ENCODE measurements at regions not wholly inside any gene's neighbourhood (a gene's known extent, or its start where the extent isn't known, plus 50 kb on each side); places are given as distances from the start of the nearest gene placed in this dataset.
"Not testable (repeated sequence)": the region's sequence is repeated elsewhere in the genome, so short reads cannot be mapped to it uniquely, and the experiment has no call there.

DNA sequence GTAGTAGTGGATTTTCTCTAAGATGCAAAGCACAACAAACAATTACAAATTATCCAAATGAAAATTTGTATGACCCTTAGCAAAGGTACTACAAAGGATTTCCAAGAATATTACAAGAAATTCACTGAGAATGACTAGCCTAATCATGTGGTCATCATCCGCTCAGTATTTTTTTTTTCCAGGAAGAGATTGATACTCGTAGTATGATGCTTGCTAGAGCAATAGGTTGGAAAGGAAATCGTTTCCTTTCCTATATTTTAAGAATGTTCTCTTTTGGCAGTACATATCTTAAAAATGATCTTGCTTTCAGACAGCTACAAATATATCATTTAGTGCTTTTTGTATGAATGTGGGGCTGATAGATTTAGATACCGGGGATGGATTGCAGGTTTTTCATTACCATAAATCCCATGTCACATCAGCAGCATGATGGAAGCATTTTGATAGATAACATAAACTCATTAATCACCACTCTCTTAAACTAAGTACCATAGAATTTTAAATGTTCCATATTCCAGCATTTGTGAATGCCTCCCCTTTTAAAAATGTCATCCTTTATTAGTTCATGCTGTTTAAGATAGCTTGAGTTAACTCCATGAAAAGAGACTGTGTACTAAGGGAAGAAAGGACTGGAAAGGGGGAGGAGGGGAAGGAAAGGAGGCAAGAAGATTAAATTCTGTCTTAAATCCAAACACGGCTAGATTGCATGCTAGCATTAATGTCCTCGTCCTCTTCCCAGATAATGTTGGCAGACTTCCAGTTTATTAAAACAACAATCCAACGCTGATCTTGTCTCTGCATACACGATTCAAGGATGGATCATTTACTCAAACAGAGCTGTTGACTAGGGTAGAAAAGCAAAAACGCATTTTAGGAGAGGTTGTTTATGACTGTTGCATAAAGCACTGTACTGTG lies 311.7 kb upstream of the ZNF608 start:
- Histone ChIP-seq H3K4me3 (ENCODE audit: extremely low read depth, insufficient read depth, low read length, poor library complexity, severe bottlenecking) (no peak overlapping the region), H3K27ac (ENCODE audit: low read depth, low read length, severe bottlenecking) (no peak overlapping the region), H3K4me1 (ENCODE audit: control insufficient read depth, insufficient read depth, low read length, poor library complexity, severe bottlenecking) (peaks cover 9% of the 10 kb centered on the region), H3K36me3 (ENCODE audit: control insufficient read depth, insufficient read depth, low read length) (no peaks in the 10 kb centered on the region), H3K9me3 (ENCODE audit: control insufficient read depth, low read length) (no peaks in the 10 kb centered on the region)
- 78 to 81% methylated on average over 3 to 5 of the region's 9 CpGs for WGBS, 2 experiments (ENCODE audit: insufficient coverage in 2 of 2)

DNA sequence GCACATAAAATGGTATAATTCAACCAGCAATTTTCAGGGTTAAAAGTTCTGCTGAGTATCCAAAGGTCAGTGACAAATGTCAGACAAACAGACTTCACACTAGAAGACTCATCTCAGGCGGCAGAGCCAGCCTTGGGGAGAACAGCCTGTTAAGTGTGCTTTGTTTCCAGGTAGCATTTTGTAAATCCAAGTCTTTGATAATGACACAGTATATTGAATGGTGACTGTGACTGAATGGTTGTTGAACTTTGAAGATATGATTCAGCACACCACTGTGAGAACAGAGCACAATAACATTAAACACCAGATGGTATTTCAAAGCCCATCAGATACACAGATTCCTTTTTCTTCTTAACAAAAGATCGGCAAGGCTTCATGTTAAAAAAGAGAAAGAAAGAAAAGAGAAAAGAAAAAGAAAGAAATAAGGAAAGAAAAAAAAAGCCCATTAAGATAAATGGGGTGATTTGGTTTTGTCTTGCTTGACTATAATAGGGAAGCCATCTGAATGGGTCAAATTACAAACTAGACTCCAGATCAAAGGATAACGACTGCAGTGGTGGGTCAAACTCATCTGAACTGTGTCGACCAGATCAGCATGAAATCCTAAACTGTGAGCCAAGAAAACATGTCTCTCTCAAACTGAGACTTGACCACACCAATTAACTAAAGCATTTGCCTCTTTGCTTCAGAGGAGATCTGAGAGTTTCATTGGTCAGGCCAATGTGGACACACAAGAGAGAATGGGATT lies 313.0 kb upstream of the ZNF608 start:
- Histone ChIP-seq H3K9me3 (ENCODE audit: control insufficient read depth, low read length) (no peaks in the 10 kb centered on the region), H3K4me3 (ENCODE audit: extremely low read depth, insufficient read depth, low read length, poor library complexity, severe bottlenecking) (no peak overlapping the region), H3K27ac (ENCODE audit: low read depth, low read length, severe bottlenecking) (peak overlapping the region; percentile 61), H3K36me3 (ENCODE audit: control insufficient read depth, insufficient read depth, low read length) (no peaks in the 10 kb centered on the region), H3K4me1 (ENCODE audit: control insufficient read depth, insufficient read depth, low read length, poor library complexity, severe bottlenecking) (peaks cover 9% of the 10 kb centered on the region)
- WGBS, 2 experiments (ENCODE audit: insufficient coverage in 2 of 2): no CpG with 5 or more reads among the region's 4 CpGs

DNA sequence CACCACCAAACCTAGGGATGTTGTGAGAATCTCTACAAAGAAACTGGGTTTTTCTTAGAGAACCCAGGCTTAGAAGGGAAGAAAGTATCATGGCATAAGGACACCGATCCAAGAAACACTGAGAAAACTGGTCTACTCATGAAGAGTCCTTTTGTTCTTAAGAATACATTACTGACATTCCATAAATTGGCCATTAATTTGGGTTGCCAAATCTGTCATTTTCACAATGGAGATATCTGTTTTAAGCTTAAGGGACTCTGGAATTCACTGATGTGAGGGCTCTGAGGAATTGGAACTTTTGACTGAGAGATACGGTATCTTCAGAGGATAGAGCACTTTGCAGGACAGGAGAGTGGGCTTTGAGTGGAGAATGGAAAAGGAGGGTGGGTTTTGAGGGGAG lies 315.3 kb upstream of the ZNF608 start:
- no peaks in the 10 kb centered on the region for H3K9me3 ChIP-seq (ENCODE audit: control insufficient read depth, low read length)
- 93 to 100% methylated on average over 1 of the region's 2 CpGs for WGBS, 2 experiments (ENCODE audit: insufficient coverage in 2 of 2)
- H3K36me3 ChIP-seq (ENCODE audit: control insufficient read depth, insufficient read depth, low read length): no peaks in the 10 kb centered on the region
- peaks cover 15% of the 10 kb centered on the region for H3K4me1 ChIP-seq (ENCODE audit: control insufficient read depth, insufficient read depth, low read length, poor library complexity, severe bottlenecking)
- no peak overlapping the region for H3K27ac ChIP-seq (ENCODE audit: low read depth, low read length, severe bottlenecking)
- H3K4me3 ChIP-seq (ENCODE audit: extremely low read depth, insufficient read depth, low read length, poor library complexity, severe bottlenecking): no peak overlapping the region

DNA sequence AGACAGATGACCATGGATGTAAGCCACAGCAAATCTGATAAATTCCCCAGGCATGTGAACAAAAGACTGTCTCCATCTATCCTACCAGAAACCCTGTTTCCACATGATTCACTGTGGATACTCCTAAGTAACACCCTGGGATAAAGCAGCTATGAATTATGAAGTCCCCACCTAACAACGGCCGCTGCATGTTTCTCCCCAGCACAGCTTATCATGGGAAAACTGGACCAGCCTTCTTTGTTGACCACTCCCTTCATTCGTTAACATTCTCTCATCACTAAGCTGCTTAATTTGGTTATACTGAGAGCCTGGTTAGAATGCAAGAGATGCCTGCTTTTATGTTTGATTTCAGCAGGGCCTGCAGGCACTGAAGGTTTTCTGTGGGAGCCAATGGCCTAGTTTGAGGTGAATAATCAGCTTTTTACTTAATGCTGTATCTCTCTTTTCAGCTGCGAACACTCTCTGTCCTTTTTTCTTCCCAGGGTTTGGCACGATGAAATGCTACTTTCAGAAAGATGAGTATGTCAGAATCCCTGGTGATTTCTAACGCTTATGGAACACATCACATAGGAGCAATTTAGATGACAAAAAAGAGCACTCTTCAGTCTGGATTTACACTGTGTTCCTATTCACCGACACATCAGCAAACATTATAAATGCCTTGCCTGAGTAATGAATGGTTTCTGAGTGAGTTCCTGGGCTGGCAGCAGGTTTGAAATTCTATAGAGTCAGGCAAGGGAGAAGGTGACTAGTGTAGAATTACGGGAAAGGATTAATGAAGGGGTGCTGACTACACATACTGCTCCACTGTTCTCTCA lies 318.4 kb upstream of the ZNF608 start:
- 82 to 94% methylated on average over 4 to 7 of the region's 8 CpGs for WGBS, 2 experiments (ENCODE audit: insufficient coverage in 2 of 2)

DNA sequence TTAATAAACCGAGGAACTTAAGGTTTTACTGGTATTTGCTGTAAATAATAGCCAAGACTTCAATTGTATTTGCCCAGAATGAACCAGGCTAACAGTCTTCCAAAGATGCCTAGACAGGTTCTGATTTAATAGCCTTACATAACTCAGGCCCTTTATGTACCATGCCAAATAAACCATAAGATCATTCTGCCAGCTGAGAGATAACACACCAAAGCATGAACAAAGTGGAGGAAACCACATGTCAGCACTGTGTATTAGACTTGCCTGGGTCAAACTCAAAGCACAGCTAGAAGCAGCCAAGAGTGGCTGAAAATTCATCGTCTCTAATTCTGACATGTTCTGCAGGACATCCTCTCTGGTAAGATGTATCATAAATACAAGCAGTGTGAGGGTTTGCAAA lies 319.3 kb upstream of the ZNF608 start:
- H3K36me3 ChIP-seq (ENCODE audit: control insufficient read depth, insufficient read depth, low read length): no peaks in the 10 kb centered on the region
- peaks cover 8% of the 10 kb centered on the region for H3K9me3 ChIP-seq (ENCODE audit: control insufficient read depth, low read length)
- no peak overlapping the region for H3K4me3 ChIP-seq (ENCODE audit: extremely low read depth, insufficient read depth, low read length, poor library complexity, severe bottlenecking)
- H3K27ac ChIP-seq (ENCODE audit: low read depth, low read length, severe bottlenecking): no peak overlapping the region
- peaks cover 7% of the 10 kb centered on the region for H3K4me1 ChIP-seq (ENCODE audit: control insufficient read depth, insufficient read depth, low read length, poor library complexity, severe bottlenecking)
- no CpG with 5 or more reads among the region's 2 CpGs for WGBS, 2 experiments (ENCODE audit: insufficient coverage in 2 of 2)

More for the DNA sequence above, 318.4 kb upstream of the ZNF608 start:
- Histone ChIP-seq H3K4me1 (ENCODE audit: control insufficient read depth, insufficient read depth, low read length, poor library complexity, severe bottlenecking) (peaks cover 10% of the 10 kb centered on the region), H3K36me3 (ENCODE audit: control insufficient read depth, insufficient read depth, low read length) (no peaks in the 10 kb centered on the region), H3K27ac (ENCODE audit: low read depth, low read length, severe bottlenecking) (no peak overlapping the region), H3K9me3 (ENCODE audit: control insufficient read depth, low read length) (peaks cover 5% of the 10 kb centered on the region), H3K4me3 (ENCODE audit: extremely low read depth, insufficient read depth, low read length, poor library complexity, severe bottlenecking) (no peak overlapping the region)

DNA sequence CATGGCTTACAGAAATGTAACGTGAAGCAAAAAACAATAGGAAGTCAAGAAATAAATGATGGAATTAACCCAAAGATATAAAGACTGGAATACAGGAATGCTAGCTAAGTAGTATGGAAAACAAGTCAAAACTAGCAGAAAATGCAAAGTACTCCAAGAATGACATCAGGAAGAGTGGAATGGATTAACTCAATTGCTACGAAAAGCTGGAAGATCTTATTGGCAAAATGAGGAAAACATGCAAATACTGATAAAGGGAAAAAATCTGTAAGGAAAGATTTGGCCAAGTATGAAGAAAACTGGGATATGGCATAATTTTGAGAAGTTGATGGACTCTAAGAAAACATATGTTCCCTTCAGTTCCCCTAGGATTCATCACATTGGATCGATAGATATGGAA lies 324.5 kb upstream of the ZNF608 start:
- WGBS, 2 experiments (ENCODE audit: insufficient coverage in 2 of 2): 90 to 91% methylated on average over 1 of the region's 3 CpGs
- no peaks in the 10 kb centered on the region for H3K4me1 ChIP-seq (ENCODE audit: control insufficient read depth, insufficient read depth, low read length, poor library complexity, severe bottlenecking)

DNA sequence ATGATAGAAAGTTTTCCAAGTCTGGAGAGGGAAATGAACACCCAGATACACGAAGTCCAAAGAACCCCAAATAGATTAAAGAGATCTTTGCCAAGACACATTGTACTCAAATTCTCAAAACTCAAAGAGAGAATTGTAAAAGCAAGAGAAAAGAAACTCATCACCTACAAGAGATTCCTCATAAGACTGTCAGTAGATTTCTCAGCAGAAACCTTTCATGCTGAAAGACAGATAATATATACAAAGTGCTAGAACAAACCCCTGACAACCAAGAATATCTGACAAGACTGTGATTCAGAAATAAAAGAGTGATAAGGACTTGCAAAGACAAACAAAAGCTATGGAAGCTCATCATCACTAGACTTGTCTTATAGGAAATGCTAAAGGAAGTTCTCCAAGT lies 326.7 kb upstream of the ZNF608 start:
- Histone ChIP-seq H3K4me3 (ENCODE audit: extremely low read depth, insufficient read depth, low read length, poor library complexity, severe bottlenecking) (no peak overlapping the region), H3K9me3 (ENCODE audit: control insufficient read depth, low read length) (peaks cover 23% of the 10 kb centered on the region), H3K4me1 (ENCODE audit: control insufficient read depth, insufficient read depth, low read length, poor library complexity, severe bottlenecking) (no peaks in the 10 kb centered on the region), H3K27ac (ENCODE audit: low read depth, low read length, severe bottlenecking) (no peak overlapping the region), H3K36me3 (ENCODE audit: control insufficient read depth, insufficient read depth, low read length) (no peaks in the 10 kb centered on the region)
- no CpG with 5 or more reads among the region's 1 CpG for WGBS, 2 experiments (ENCODE audit: insufficient coverage in 2 of 2)

More for the DNA sequence above, 324.5 kb upstream of the ZNF608 start:
- H3K27ac ChIP-seq (ENCODE audit: low read depth, low read length, severe bottlenecking): no peak overlapping the region
- H3K36me3 ChIP-seq (ENCODE audit: control insufficient read depth, insufficient read depth, low read length): no peaks in the 10 kb centered on the region
- H3K4me3 ChIP-seq (ENCODE audit: extremely low read depth, insufficient read depth, low read length, poor library complexity, severe bottlenecking): no peak overlapping the region
- H3K9me3 ChIP-seq (ENCODE audit: control insufficient read depth, low read length): peaks cover 23% of the 10 kb centered on the region

DNA sequence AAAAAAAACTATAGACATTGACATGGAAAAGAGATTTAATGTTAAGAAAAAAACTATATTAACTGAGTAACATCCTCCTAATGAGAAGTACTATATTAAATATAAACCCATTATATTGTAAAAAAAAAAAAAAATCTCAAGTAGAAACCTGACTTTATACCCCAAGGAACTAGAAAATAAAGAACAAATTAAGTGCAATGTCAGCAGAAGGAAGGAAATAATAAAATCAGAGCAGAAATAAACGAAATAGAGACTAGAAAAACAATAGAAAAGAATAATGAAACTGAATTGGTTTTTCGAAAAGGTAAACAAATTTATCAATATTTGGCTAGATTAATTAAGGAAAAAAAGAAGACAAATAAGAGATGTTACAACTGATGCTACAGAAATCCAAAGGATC lies 329.1 kb upstream of the ZNF608 start:
- Histone ChIP-seq H3K9me3 (ENCODE audit: control insufficient read depth, low read length) (peaks cover 14% of the 10 kb centered on the region), H3K4me3 (ENCODE audit: extremely low read depth, insufficient read depth, low read length, poor library complexity, severe bottlenecking) (no peak overlapping the region), H3K27ac (ENCODE audit: low read depth, low read length, severe bottlenecking) (no peak overlapping the region), H3K36me3 (ENCODE audit: control insufficient read depth, insufficient read depth, low read length) (no peaks in the 10 kb centered on the region), H3K4me1 (ENCODE audit: control insufficient read depth, insufficient read depth, low read length, poor library complexity, severe bottlenecking) (no peaks in the 10 kb centered on the region)
- no CpG with 5 or more reads among the region's 2 CpGs for WGBS, 2 experiments (ENCODE audit: insufficient coverage in 2 of 2)

DNA sequence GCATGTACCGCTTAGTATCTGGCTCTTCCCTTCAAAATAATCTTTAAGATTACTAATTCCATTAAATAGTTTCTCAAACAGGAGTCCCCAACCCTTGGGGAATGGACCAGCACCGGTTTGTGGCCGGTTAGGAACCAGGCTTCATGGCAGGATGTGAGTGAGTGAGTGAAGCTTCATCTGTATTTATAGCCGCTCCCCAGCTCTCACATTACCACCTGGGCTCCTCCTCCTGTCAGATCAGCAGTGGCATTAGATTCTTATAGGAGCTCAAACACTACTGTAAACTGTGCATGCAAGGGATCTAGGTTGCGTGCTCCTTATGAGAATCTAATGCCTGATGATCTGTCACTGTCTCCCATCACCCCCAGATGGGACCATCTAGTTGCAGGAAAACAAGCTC lies 332.6 kb upstream of the ZNF608 start:
- WGBS, 2 experiments (ENCODE audit: insufficient coverage in 2 of 2): 89% methylated on average over 1 of the region's 5 CpGs; no CpG with 5 or more reads in 1 of the 2 experiments

DNA sequence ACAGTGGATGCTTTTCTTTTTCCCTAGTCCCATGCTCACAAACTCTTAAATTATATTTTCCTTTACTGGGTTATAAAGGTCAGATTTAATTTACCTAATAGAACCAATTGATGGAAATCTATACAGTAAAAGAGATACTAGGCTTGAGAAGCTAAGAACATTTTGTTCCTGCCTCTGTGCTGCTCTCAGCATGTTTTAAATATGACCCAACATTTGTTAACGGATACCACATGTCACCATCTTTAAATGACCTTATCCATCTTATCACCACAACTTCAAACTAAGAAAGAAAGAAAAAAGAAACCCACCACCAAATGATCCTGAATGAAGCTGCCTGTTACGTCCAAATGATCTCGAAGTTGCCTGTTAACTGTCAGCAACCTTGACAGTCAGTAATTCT lies 334.7 kb upstream of the ZNF608 start:
- Histone ChIP-seq H3K4me1 (ENCODE audit: control insufficient read depth, insufficient read depth, low read length, poor library complexity, severe bottlenecking) (no peaks in the 10 kb centered on the region), H3K27ac (ENCODE audit: low read depth, low read length, severe bottlenecking) (no peak overlapping the region), H3K36me3 (ENCODE audit: control insufficient read depth, insufficient read depth, low read length) (no peaks in the 10 kb centered on the region), H3K9me3 (ENCODE audit: control insufficient read depth, low read length) (no peaks in the 10 kb centered on the region), H3K4me3 (ENCODE audit: extremely low read depth, insufficient read depth, low read length, poor library complexity, severe bottlenecking) (no peak overlapping the region)
- 80% methylated on average over 1 of the region's 3 CpGs; no CpG with 5 or more reads in 1 of the 2 experiments for WGBS, 2 experiments (ENCODE audit: insufficient coverage in 2 of 2)

More for the DNA sequence above, 332.6 kb upstream of the ZNF608 start:
- H3K36me3 ChIP-seq (ENCODE audit: control insufficient read depth, insufficient read depth, low read length); H3K4me3 ChIP-seq (ENCODE audit: extremely low read depth, insufficient read depth, low read length, poor library complexity, severe bottlenecking); H3K9me3 ChIP-seq (ENCODE audit: control insufficient read depth, low read length); H3K27ac ChIP-seq (ENCODE audit: low read depth, low read length, severe bottlenecking); H3K4me1 ChIP-seq (ENCODE audit: control insufficient read depth, insufficient read depth, low read length, poor library complexity, severe bottlenecking): not testable (repeated sequence)

All from mesodermal cell (in vitro differentiated cells).